ENCODE measurements at regions not wholly inside any gene's neighbourhood (a gene's known extent, or its start where the extent isn't known, plus 50 kb on each side); places are given as distances from the start of the nearest gene placed in this dataset.

GRCh38 chrX:122880952-122881351 is 303.1 kb upstream of the GRIA3 start:
- no peak overlapping the region for H3K27ac ChIP-seq (ENCODE audit: low read length)
- DNase-seq (ENCODE audit: low read depth, low spot score): no peak
- H3K9me3 ChIP-seq (ENCODE audit: control insufficient read depth, insufficient read depth, low read depth, low read length): no peaks in the 10 kb centered on the region
- ChIA-PET CTCF (no interaction called here), POLR2A (no interaction called here)
- BruUV-seq (replicated peaks): no TSS peak
- H3K36me3 ChIP-seq (ENCODE audit: control insufficient read depth, insufficient read depth, low read length): no peaks in the 10 kb centered on the region
- ATAC-seq: no peak
- no peaks in the 10 kb centered on the region for H3K27me3 ChIP-seq (ENCODE audit: control insufficient read depth, insufficient read depth, low read length)
- TF ChIP-seq TCF7L2 (IDR thresholded peaks at IDR 0.05; ENCODE audit: low read depth, low read length) (no peak), SIN3A (IDR thresholded peaks at IDR 0.05; ENCODE audit: borderline replicate concordance, insufficient read depth, low read depth, low read length) (no peak), POLR2AphosphoS5 (IDR thresholded peaks at IDR 0.05; ENCODE audit: low read depth, low read length) (no peak), REST (IDR thresholded peaks at IDR 0.05; ENCODE audit: insufficient read depth in 1 of 2, low read depth in 2 of 2, low read length in 1 of 2) (no peak), CTCF (IDR thresholded peaks at IDR 0.05) (no peak)
- H3K4me3 ChIP-seq (ENCODE audit: low read depth in 2 of 2, low read length in 2 of 2): no peak overlapping the region
- no peaks in the 10 kb centered on the region for H3K4me1 ChIP-seq (ENCODE audit: control insufficient read depth, insufficient read depth, low read length)
- in situ Hi-C loops (cut with HindIII; ENCODE audit: low pct_unique_long_range_greater_than_20kb, low sequenced_read_pairs) (no loop called here), intact Hi-C loops (cut with micrococcal nuclease; ENCODE audit: unreplicated experiment) (no loop called here)

- H3K27ac ChIP-seq (ENCODE audit: low read length): no peak overlapping the region
- no TSS peak for BruUV-seq (replicated peaks)
- POLR2A ChIA-PET: no interaction called here
- intact Hi-C loops (cut with micrococcal nuclease; ENCODE audit: unreplicated experiment) (no loop called here), in situ Hi-C loops (cut with HindIII; ENCODE audit: low pct_unique_long_range_greater_than_20kb, low sequenced_read_pairs) (no loop called here)
- no peaks in the 10 kb centered on the region for H3K27me3 ChIP-seq (ENCODE audit: control insufficient read depth, insufficient read depth, low read length)
- no peak for DNase-seq (ENCODE audit: low read depth, low spot score)
- no peak for TF ChIP-seq POLR2AphosphoS5 (IDR thresholded peaks at IDR 0.05; ENCODE audit: low read depth, low read length)
- no peak for ATAC-seq
- no peaks in the 10 kb centered on the region for H3K9me3 ChIP-seq (ENCODE audit: control insufficient read depth, insufficient read depth, low read depth, low read length)
- H3K4me3 ChIP-seq (ENCODE audit: low read depth in 2 of 2, low read length in 2 of 2): no peak overlapping the region
- no peaks in the 10 kb centered on the region for H3K4me1 ChIP-seq (ENCODE audit: control insufficient read depth, insufficient read depth, low read length)
- no peaks in the 10 kb centered on the region for H3K36me3 ChIP-seq (ENCODE audit: control insufficient read depth, insufficient read depth, low read length)
- CTCF ChIA-PET: no interaction called here
These were observed 293.3 kb upstream of the GRIA3 start for GRCh38 chrX:122890729-122891128.

- TF ChIP-seq SIN3A (IDR thresholded peaks at IDR 0.05; ENCODE audit: borderline replicate concordance, insufficient read depth, low read depth, low read length) (no peak), REST (IDR thresholded peaks at IDR 0.05; ENCODE audit: insufficient read depth in 1 of 2, low read depth in 2 of 2, low read length in 1 of 2) (no peak), TCF7L2 (IDR thresholded peaks at IDR 0.05; ENCODE audit: low read depth, low read length) (no peak), POLR2AphosphoS5 (IDR thresholded peaks at IDR 0.05; ENCODE audit: low read depth, low read length) (no peak), CTCF (IDR thresholded peaks at IDR 0.05) (no peak)
- Histone ChIP-seq H3K36me3 (ENCODE audit: control insufficient read depth, insufficient read depth, low read length) (no peaks in the 10 kb centered on the region), H3K4me3 (ENCODE audit: low read depth in 2 of 2, low read length in 2 of 2) (no peak overlapping the region), H3K9me3 (ENCODE audit: control insufficient read depth, insufficient read depth, low read depth, low read length) (no peaks in the 10 kb centered on the region), H3K27me3 (ENCODE audit: control insufficient read depth, insufficient read depth, low read length) (no peaks in the 10 kb centered on the region), H3K4me1 (ENCODE audit: control insufficient read depth, insufficient read depth, low read length) (no peaks in the 10 kb centered on the region), H3K27ac (ENCODE audit: low read length) (no peak overlapping the region)
- DNase-seq (ENCODE audit: low read depth, low spot score): no peak
- POLR2A ChIA-PET: no interaction called here
- in situ Hi-C loops (cut with HindIII; ENCODE audit: low pct_unique_long_range_greater_than_20kb, low sequenced_read_pairs): no loop called here
- intact Hi-C loops (cut with micrococcal nuclease; ENCODE audit: unreplicated experiment): no loop called here
- ATAC-seq: no peak
- no TSS peak for BruUV-seq (replicated peaks)
- CTCF ChIA-PET: no interaction called here
These were observed 277.4 kb upstream of the GRIA3 start for GRCh38 chrX:122906726-122907125.

Measured in Panc1 (cell line).